Neural progenitor cell (in vitro differentiated cells): ENCODE measurements at regions not wholly inside any gene's neighbourhood (a gene's known extent, or its start where the extent isn't known, plus 50 kb on each side); places are given as distances from the start of the nearest gene placed in this dataset.

Source experiments
- DNase-seq: peaks from one replicate; pipeline ENCODE4 v3.0.0-alpha.2; 2016; ENCODE audit warnings: low spot score
- H2AFZ ChIP-seq: fragments of 200-600 bp; sonication (generic); replicated peaks from 2 replicates; pipeline ENCODE4 v1.6.1; 2016; ENCODE audit warnings: antibody characterized with exemption
- H3F3A ChIP-seq: fragments of 200-600 bp; sonication (generic); 2 replicates; pipeline ENCODE4 v1.6.1; 2016; ENCODE audit warnings: antibody characterized with exemption, low read depth
- H3K27ac ChIP-seq: fragments of 200-600 bp; sonication (generic); 2 replicates; pipeline ENCODE4 v1.5.1; 2016; ENCODE audit warnings: mild to moderate bottlenecking
- H3K27me3 ChIP-seq: fragments of 200-600 bp; sonication (generic); 2 replicates; pipeline ENCODE4 v1.6.1; 2016; ENCODE audit warnings: mild to moderate bottlenecking, moderate library complexity
- H3K36me3 ChIP-seq: fragments of 200-600 bp; sonication (generic); 2 replicates; pipeline ENCODE4 v1.5.1; 2016
- H3K4me1 ChIP-seq: fragments of 200-600 bp; sonication (generic); 2 replicates; pipeline ENCODE4 v1.6.1; 2016; ENCODE audit warnings: mixed run types
- H3K4me2 ChIP-seq: fragments of 200-600 bp; sonication (generic); 2 replicates; pipeline ENCODE4 v1.6.1; 2016
- H3K4me3 ChIP-seq: fragments of 200-600 bp; sonication (generic); 2 replicates; pipeline ENCODE4 v1.5.1; 2016
- H3K79me2 ChIP-seq: fragments of 200-600 bp; sonication (generic); 2 replicates; pipeline ENCODE4 v1.6.1; 2016; ENCODE audit warnings: low read depth
- H3K9ac ChIP-seq: fragments of 200-600 bp; sonication (generic); 2 replicates; pipeline ENCODE4 v1.6.1; 2016
- H3K9me3 ChIP-seq: fragments of 200-600 bp; sonication (generic); 2 replicates; pipeline ENCODE4 v1.5.1; 2016; ENCODE audit warnings: low read depth
- H4K20me1 ChIP-seq: fragments of 200-600 bp; sonication (generic); 2 replicates; pipeline ENCODE4 v1.6.1; 2016; ENCODE audit warnings: low read depth
- H3K27ac Mint-ChIP-seq: 3 replicates; pipeline ENCODE4 v1.8.0; 2021; ENCODE audit warnings: mixed read lengths
- H3K27me3 Mint-ChIP-seq: 2 replicates; pipeline ENCODE4 v1.8.0; 2022; ENCODE audit warnings: low read depth, mild to moderate bottlenecking, inconsistent platforms, moderate library complexity, mixed read lengths; ENCODE audit not compliant: insufficient read depth
- H3K36me3 Mint-ChIP-seq: 3 replicates; pipeline ENCODE4 v1.8.0; 2021; ENCODE audit warnings: mixed read lengths
- H3K4me1 Mint-ChIP-seq: 3 replicates; pipeline ENCODE4 v1.8.0; 2021; ENCODE audit warnings: mixed read lengths
- H3K4me3 Mint-ChIP-seq: 3 replicates; pipeline ENCODE4 v1.8.0; 2021; ENCODE audit warnings: mild to moderate bottlenecking, moderate library complexity, mixed read lengths
- H3K9me3 Mint-ChIP-seq: 3 replicates; pipeline ENCODE4 v1.8.0; 2020; ENCODE audit warnings: mixed read lengths
- CTCF ChIP-seq: fragments of 200-600 bp; sonication (generic); IDR thresholded peaks from 2 replicates; pipeline ENCODE4 v1.5.1; 2017; ENCODE audit warnings: antibody characterized with exemption, mild to moderate bottlenecking
- EZH2 ChIP-seq: fragments of 200-600 bp; sonication (generic); IDR thresholded peaks from 2 replicates; pipeline ENCODE4 v1.6.1; 2017; ENCODE audit warnings: antibody characterized with exemption, mild to moderate bottlenecking, moderate library complexity
- EZH2phosphoT487 ChIP-seq: fragments of 200-600 bp; sonication (generic); IDR thresholded peaks from 2 replicates; pipeline ENCODE4 v1.6.1; 2017; ENCODE audit warnings: antibody characterized with exemption

DNA sequence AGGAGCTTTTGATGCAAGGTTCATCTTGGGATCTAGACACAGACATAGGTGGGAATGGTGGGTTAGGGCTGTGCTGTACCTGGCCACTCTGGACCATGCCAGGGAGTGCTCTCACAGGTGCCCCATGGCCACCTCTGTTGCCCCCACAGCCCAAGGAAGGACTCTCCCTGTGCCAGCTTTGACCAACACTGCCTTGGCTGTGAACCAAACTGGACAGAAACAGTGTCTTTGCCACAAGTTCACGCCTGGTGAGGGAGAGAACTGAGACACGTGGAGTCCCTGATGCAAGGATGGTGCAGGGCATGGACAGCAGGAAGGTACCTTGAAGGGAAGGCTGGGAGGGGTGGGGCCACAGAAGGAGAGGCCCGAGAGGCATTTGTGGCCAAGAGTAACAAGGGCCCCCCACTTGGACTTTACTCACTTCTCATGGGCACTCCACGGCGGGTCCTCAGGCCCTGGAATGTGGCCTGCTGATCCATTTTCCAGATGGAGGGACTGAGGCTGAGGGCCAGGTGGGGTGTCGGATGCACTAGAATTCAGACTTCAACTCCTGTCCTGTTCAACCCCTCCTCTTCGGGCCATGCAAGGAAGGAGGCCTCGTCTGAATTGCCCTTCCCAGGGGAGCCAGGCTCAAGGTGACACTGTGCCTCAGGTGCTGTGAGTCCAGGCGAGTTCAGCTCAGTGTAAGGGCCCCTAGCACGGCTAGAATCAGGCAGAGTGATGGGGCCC is 103.3 kb downstream of the YTHDF1 start:
- no peak for DNase-seq
- Histone ChIP-seq H3K79me2 (no peaks in the 10 kb centered on the region), H3K4me3 (no peak overlapping the region), H2AFZ (no peak overlapping the region), H3K36me3 (no peaks in the 10 kb centered on the region), H3K4me2 (no peak overlapping the region), H4K20me1 (peaks cover 20% of the 10 kb centered on the region), H3K9ac (no peak overlapping the region), H3K4me1 (no peaks in the 10 kb centered on the region), H3K9me3 (no peaks in the 10 kb centered on the region), H3F3A (no peaks in the 10 kb centered on the region), H3K27ac (no peak overlapping the region), H3K27me3 (peaks cover 77% of the 10 kb centered on the region)
- no peak overlapping the region for H3K27ac Mint-ChIP-seq
- no peaks in the 10 kb centered on the region for H3K4me1 Mint-ChIP-seq
- H3K9me3 Mint-ChIP-seq, result peaks cover 9% of the 10 kb centered on the region
- TF ChIP-seq EZH2, result no peak
- no peak for TF ChIP-seq EZH2phosphoT487
- no peak for TF ChIP-seq CTCF
- H3K27me3 Mint-ChIP-seq, result peaks cover 33% of the 10 kb centered on the region
- H3K36me3 Mint-ChIP-seq, result no peaks in the 10 kb centered on the region
- H3K4me3 Mint-ChIP-seq, result no peak overlapping the region

DNA sequence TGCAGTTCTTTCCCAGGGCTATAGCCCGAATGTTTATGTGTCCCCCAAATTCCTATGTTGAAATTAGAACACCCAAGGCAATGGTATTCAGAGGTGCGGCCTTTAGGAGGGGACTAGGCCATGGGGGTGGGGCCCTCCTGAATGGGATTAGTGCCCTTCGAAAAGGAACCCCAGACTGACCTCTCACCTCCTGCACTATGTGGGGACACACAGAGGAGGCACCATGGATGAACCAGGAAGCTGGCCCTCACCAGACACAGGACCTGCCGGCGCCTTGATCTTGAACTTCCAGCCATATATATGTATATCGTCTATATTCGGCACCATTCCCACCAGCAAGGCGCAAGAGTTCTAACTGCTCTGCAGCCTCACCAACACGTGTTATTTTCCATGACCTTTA is 101.5 kb upstream of the BHLHE23 start:
- H3K4me3 Mint-ChIP-seq, result no peak overlapping the region
- Histone ChIP-seq H3K27ac (no peak overlapping the region), H3K9ac (no peak overlapping the region)

GRCh38 chr20:63107449-63108200 is 100.9 kb upstream of the BHLHE23 start:
- H3K27ac Mint-ChIP-seq, result no peak overlapping the region
- no peak overlapping the region for H3K9ac ChIP-seq
- no peaks in the 10 kb centered on the region for H3K36me3 Mint-ChIP-seq

More for the DNA sequence above, 101.5 kb upstream of the BHLHE23 start:
- Histone ChIP-seq H3K4me1 (no peaks in the 10 kb centered on the region), H3K36me3 (no peaks in the 10 kb centered on the region), H3K4me2 (no peak overlapping the region), H3K4me3 (no peak overlapping the region), H3K9me3 (no peaks in the 10 kb centered on the region), H3K79me2 (no peaks in the 10 kb centered on the region), H3F3A (no peaks in the 10 kb centered on the region), H4K20me1 (no peaks in the 10 kb centered on the region), H3K27me3 (peaks cover 47% of the 10 kb centered on the region), H2AFZ (no peak overlapping the region)
- no peak for DNase-seq
- H3K27ac Mint-ChIP-seq, result no peak overlapping the region
- no peak for TF ChIP-seq CTCF
- no peak for TF ChIP-seq EZH2phosphoT487
- TF ChIP-seq EZH2, result no peak
- no peaks in the 10 kb centered on the region for H3K4me1 Mint-ChIP-seq
- H3K36me3 Mint-ChIP-seq, result no peaks in the 10 kb centered on the region
- H3K27me3 Mint-ChIP-seq, result peaks cover 18% of the 10 kb centered on the region
- H3K9me3 Mint-ChIP-seq, result peaks cover 12% of the 10 kb centered on the region

More at GRCh38 chr20:63107449-63108200, 100.9 kb upstream of the BHLHE23 start:
- Histone ChIP-seq H2AFZ (no peak overlapping the region), H3F3A (no peaks in the 10 kb centered on the region), H3K9me3 (no peaks in the 10 kb centered on the region), H3K4me1 (no peaks in the 10 kb centered on the region), H3K27ac (no peak overlapping the region), H4K20me1 (peaks cover 4% of the 10 kb centered on the region), H3K4me3 (no peak overlapping the region), H3K4me2 (no peak overlapping the region), H3K36me3 (no peaks in the 10 kb centered on the region), H3K27me3 (peaks cover 50% of the 10 kb centered on the region), H3K79me2 (no peaks in the 10 kb centered on the region)
- DNase-seq, result no peak
- Mint-ChIP-seq H3K4me3 (no peak overlapping the region), H3K4me1 (no peaks in the 10 kb centered on the region), H3K27me3 (peaks cover 22% of the 10 kb centered on the region), H3K9me3 (peaks cover 12% of the 10 kb centered on the region)
- TF ChIP-seq EZH2, result no peak
- no peak for TF ChIP-seq CTCF
- no peak for TF ChIP-seq EZH2phosphoT487
